ENCODE measurements at regions not wholly inside any gene's neighbourhood (a gene's known extent, or its start where the extent isn't known, plus 50 kb on each side); places are given as distances from the start of the nearest gene placed in this dataset.
A peak's percentile ranks its signal among the peaks of the same experiment; 100 is the strongest.

DNA sequence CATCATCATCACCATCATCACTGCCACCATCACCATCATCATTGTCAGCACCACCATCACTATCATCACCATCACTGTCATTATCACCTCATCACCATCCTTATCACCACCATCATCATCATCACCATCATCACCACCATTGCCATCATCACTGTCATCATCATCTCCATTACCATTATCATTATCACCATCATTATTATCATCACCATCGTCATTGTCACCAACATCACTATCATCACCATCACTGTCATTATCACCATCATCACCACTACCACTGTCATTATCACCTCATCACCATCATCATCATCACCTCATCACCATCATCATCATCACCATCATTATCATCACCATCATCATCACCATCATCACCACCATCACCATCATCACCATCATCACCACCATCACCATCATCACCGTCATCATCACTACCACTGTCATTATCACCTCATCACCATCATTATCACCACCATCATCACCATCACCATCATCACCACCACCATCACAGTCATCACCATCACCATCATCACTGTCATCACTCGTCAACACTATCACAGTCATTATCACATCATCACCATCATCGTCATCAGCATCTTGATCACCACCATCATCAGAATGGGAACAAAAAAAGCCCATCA, 191.1 kb downstream of the TTLL2 start:
- DNase-seq: no peak

DNA sequence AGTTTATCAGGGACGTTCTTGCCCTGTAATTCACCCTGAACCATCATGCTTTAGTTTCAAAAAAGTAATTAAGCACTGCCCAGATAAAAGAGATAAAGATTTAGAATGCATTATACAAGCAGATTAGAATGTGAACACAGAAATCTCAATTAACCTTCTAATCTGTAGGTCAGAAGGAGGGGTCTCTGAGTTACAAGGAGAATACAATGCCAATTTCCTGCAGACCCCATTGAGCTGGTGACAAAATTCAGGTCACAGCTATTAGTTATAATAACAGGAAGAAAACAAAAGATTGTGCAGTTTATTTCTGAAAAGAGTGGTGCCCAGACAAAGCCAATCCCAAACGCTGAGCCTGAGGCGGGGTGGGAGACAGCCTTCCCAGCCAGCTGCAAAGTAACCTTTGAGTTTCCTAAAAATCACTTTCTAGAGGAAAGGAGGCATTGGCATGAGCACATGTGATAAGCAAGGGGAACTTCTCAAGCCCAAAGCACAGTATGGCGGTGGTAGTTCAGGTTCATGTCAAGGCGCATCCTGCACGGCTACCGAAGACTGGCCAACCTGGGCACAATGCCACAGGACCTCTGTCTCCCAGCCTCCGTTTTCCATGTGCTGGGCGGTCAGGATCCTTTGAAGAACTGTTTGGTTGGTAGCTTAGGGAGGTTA, 192.5 kb downstream of the TTLL2 start:
- no peak for DNase-seq

DNA sequence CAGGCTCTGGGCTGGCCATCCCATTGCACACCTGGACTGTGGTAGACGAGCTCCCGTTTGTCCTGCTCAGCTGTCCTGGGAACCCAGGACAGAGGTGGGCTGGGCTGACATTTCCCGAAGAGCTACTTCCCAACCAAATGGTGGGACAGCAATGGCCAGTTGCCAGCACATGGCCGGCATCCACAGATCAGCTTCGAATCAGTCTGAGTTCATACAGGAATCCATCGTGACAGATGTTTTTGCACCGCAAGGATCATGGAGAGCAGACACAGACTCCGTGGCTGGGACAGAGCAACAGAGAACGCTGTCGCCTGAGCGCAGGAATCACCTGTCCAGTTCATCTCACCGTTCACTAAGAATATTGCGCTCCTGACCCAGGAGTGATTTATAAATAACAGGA, 198.5 kb downstream of the TTLL2 start:
- DNase-seq: no peak

DNA sequence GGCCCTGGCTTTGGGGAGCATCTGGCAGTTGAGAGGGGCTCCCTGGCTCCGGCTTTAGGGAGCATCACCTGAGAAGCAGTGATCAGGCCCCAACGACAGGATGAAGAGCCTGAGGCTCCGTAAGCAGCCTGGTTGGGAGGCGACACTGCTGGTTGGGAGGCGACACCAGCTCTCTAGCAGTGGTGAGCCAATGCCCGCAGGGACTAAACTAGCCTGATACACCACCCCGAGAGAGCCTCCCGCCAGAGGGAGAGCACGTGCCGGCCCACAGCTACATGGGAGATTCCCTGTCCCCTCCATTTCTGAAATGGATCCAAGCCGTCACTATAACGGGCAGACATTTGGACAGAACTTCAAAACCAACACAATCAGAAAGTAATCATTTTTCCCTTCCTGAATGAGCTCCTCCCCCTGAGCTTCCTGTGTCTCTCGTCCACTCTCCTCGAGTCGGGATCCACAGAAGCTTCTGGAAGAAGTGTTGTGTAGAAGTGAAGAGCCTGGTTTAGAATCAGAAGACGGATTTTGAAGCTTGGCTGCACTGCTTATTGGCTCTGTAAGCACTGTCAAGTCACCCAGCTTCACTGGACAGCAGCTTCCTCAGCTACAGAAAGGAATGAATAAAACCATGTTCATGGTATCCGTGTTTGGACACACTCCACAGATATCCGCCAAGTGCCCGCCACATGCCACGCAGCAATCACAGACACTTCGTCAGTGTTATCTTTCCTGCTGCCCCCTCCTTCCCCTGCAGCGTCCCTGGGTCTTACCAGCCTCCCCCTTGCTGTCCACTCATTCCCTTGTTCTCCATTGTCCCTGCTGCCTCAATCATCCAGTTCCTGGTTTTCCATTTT, 199.6 kb downstream of the TTLL2 start:
- no peak for DNase-seq

DNA sequence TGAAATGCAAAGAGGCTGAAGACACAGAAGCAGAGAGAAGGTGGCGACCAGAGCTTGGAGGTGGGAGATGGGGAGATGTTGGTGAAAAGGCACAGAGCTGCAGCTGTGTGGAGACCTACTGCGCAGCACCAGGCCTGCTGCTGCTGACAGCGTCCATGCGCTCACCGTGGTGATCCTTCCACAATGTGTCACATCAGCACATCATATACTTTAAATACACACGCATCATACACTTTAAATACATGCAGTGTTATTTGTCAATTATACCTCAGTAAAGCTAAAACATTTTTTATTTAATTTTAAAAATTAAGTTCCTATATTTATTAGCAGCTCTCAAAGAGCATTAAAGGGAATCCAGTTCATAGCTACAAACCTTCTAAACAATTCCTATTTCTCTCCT, 200.9 kb downstream of the TTLL2 start:
- no peak for DNase-seq

DNA sequence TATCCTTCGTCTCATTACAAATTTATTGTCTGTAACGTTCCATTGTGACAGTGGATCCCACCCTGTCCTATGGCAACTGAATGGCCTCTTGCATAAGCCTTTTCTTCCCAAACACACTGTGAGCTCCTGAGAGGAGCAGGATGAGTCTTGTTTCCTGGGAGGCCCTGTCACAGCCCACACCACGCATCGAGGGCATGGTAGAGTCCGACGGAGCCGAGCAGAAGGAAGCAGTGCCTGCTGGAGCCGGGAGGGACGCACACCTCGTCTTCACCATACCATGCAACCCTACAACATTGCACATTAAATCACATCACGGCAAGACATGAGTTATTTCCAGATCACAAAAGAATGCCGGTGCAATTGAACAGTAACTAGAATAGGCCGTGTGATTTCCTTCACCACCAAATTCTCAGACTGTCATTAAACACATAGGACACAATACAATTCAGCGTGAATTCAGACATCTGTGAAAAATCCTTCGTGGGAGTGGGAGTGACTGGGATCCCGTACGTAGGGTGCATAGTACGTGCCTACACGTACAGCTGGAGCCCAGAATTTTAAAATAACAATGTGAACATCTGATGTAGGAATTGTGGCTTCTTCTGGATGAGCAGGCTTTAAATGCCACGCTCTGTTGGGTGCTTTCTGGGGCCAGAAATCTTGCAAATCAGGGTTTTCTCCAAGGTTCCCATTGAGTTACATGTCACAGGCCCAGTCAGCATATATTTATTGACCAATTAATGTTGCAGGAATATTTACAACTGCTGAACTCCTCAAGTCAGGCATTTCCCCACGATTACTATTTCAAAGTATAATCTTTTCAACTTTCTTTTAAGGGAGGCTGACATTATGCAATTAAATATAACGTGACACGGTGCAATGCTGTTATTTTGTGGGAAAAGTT, 201.8 kb downstream of the TTLL2 start:
- DNase-seq: no peak

DNA sequence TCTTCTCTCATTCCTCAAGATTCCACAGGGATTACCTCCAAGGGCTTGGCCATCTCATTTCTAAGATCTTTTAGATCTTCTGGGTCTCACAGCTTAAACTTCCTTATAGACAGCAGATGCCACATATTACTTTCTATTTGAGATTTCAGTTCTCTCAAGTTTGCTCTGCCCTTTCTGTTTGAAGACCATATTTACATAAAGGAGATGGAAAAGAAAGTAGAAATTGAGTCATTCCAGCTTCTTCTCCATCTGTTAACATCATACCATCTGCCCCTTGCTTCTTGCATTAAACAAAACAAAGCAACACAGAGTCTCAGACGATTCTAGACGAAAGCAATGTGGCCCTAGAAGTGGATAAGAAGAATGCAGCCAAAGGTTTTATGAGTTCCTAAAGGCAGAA, 203.4 kb downstream of the TTLL2 start:
- DNase-seq: no peak

DNA sequence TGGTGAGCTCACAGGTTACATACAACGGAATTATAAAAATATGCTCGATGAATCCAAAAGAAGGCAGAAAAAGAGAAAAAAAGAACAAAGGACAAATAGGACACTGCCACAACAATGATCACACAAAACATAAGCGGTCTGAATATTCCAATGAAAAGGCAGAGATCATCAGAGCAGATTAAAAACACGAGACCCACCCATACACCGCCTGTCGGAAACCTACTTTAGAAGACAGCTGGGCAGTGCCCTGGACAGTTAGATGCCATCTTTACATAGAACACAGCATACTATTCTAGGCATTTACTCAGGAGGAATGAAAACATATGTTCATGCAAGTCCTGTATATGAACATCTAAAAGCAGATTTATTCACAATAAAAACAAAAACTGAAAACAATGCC, 204.1 kb downstream of the TTLL2 start:
- no peak for DNase-seq

DNA sequence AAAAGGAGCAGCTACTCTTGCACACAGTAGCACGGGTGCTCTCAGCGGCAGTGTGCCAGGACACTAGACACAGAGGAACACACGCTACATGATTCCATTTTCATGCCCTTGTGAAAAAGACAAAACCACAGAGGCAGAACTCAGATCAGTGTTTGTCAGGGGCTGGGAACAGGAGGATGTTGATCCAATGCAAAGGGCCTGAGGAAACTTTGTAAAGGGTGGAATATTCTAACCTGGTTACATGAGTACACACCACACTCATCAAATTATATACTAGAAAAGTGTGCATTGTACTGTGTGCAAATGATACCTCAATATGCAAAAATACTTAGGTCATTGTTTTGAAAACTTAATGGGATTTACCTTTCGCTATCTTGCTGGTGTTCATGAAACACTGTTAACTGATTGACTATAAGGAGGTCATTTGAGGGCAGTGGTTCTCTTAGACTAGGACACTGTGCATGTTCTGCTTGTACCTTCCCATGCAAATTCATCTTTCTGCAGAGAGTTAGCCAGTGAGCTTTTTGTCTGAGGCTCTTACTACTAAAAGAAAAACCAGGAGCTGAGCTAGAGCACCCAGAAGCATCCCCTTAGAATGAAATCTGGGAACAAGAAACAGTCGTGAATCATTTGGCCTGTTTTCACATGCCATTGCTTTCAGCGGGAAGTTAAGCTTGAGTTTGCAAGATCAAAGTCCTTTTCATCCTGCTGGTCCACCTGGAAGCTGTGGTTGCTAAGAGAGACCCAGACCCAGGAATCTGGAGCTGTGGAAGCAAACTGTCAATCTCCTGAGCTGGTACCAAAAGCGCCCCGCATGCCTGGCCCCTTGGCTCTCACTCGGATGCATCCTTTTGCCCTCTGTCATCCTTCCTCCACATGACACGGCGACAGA, 204.8 kb downstream of the TTLL2 start:
- no peak for DNase-seq

DNA sequence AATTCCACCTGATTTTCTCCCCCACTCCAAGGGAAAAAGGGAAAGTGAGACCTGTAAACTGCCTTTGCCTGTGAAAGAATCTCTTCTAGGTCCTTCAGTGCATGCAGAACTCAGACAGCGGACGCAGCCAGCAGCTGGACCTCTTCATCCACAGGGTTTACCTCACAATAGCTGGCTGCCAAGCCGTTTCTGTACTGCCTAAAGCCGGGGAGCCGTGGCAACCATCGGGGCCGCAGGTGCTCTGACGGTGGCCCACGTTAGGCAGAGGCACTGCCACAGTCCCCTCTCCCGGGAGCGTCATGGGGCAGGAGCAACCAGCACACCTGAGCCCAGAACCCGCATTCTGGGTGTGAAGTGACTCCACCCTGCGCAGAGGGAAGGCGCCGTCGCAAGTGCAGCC, 206.1 kb downstream of the TTLL2 start:
- no peak for DNase-seq

DNA sequence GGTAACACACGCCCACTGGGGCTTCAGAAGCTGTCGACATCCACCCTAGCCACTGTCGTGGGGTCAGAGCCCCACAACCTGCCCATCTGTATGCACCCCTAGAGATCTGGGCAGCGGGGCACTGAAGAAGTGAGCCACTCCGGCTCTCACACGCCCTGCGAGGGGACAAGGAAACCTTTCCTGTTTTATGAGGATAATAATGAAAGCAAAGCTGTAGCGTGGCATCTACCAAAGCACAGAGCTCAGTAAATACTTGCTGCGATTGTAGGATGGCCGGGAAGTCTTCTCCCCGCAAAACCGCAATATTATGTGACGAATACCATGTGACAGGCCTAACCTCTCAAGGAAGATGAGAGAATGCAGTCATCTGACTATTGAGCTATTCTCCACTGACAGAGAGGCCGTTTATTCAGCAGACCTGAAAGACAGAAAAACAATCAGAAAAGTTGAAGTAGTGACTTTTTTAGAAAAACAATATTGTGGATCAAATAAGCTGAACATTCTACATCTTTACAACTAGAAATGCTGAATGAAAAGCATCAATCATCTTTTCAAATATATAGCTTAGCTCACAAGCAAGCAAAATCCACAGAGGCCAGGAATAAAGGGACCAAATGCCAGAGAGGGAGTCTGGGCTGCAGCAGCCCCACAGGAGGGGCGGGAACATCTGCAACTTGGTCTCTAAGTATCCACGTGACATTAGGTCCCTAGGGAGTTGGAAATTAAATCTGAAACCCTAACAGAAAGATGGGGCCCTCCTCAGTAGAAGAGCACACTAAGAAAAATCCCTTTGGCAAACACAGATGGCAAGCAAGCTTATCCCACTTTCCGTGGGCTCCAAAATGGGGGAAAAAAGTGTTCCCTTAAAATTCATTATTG, 207.8 kb downstream of the TTLL2 start:
- no peak for DNase-seq

DNA sequence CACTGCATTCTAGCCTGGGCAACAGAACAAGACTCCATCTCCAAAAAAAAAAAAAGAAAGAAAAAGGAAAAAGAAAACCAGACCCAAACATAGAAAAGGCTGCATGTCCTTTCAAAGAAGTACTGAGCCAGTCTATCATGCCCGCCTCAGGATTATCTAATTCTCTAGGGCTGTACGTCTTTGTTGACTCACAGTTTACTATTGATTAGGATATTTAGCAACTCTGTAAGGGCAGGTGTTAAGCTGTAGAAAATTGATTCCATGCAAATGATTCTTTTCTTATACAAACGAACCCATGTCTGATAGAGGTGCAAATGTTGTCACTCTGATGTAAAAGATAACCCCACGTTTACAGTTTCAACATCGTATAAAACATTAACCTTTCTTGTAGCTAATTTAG, 209.0 kb downstream of the TTLL2 start:
- no peak for DNase-seq

DNA sequence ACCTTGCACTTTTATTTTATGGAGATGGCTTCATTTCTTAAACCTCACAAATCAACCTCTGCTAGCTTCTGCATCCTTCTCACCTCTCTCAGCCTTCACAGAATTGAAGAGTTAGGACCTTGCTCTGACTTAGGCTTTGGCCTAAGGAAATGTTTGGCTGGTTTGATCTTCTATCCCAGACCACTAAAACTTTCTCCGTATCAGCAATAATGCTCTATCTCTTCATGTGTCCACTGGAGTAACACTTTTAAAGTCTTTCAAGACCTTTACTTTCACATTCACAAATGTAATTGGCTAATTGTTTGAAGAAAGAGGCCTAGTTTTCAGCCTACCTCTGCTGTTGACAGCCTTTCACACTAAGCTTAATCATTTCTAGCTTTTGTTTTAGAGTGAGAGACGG, 212.9 kb downstream of the TTLL2 start:
- DNase-seq: no peak

DNA sequence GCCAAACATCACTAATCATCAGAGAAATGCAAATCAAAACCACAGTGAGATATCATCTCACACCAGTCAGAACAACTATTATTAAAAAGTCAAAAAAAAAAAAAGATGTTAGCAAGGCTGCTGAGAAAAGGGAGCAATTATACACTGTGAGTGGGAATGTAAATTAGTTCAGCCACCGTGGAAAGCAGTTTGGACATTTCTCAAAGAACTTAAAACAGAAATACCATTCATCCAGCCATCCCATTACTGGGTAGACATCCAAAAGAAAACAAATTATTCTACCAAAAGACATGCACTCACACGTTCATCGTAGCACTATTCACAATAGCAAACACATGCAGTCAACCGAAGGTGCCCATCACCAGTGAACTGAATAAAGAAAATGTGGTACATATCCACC, 213.9 kb downstream of the TTLL2 start:
- no peak for DNase-seq

DNA sequence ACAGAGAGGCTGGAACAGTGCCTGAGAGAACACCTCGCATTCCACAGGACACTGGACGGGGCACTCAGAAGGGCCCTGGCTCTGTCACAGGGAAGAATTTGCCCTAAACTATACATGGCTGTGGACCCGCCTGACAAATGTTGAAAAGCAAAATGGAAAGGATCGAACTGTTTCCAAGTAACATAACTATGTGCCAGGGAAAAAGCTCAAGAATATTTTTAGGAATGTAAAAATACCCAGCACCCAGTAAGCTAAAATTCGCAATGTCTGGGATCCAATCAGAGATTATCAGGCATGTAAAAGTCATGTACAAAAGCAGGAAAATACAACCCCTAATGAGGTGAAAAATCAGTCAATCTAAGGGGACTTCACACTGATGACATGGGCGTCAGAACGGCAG, 215.9 kb downstream of the TTLL2 start:
- no peak for DNase-seq

DNA sequence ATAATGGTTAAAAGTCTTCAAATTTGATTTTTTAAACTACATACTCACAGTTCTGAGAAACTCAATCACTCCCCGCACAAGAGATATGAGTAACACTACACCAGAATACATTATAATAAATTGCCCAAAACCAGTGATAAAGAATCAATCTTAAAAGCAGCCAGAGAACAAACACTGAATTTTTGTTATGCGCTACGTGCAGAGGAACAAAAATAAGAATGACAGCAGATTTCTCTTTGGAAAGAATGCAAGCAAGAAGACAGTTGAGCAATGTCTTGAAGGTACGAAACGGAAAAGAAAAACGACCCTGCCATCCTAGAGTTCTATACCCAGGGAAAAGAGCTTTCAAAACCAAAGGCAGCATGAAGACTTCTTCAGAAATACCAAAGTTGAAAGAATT, 216.7 kb downstream of the TTLL2 start:
- no peak for DNase-seq

DNA sequence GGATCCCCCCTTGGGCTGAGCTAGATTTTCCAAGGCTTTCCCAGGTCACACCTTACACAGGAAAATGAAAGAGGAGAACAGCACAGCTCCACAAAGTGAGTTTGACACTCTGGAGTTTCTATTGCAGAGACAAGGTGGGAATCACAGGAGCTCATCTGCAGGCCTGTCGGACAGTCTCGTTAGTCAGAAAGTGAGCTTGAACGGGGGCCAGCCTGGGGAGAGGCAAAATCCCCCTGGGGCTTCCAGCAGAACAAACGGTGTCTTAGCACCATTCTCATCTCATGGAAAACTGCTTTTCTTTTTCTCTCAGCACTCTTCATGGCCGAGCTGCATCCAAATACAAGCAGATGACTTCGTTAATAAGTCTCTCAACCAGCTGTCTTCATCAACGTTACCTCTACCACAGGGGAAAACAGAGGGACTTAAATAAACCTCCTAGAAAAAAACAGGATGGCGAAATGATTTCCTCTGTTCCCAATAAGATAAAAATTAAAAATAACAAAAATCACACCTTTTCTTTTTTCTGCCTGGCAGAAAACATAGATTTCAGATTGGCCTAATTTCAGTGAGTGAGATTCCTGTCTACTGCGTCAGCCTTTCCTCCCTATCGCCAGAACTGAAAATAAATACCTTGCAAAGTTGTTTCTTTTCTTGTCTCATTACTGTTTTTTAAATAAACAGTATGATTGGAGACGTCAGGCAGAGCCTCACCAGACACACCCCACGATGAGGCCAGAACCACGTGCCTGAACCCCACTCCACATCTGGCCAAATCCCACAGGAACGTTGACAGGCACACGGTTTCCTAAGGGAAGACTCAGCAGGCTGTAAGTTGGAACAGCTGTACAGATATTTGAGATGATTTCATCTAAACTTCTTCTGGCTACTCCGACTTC, 219.0 kb downstream of the TTLL2 start:
- peak in 2 of 3 donors; percentile 55 to 88 for DNase-seq

DNA sequence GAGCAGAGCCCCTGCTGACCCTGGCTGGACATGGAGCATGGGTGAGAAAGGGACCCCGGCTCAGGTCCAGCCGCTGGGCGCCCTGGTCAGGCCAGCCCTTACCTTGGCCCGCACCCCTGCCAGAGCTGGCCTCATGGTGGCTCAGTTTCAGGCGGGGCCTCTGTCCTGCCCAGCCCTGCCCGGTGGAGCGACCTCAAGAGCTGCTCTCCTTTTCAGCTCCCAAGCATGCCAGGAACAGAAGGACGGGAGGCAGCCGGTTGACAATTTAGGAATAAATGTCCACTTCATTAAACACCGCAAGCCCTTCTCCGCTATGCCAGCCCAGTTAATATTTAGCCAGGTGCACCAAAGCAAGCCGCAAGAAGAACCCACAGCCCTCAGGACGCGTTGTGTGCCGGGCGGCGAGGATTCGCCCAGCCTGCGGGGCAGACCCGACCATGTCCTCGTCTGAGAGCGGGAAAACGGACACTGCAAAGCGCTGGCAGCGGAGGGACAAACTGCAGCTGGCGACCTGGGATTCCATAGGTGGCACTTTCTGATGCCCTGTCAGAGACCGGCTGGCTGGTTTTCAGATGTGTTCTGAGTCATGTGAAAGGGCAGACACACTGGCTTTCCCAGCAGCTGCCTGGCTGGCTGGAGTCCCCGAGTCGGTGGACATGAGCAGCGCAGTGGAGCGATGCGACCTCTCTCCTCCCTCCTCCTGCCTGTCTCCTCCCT, 221.9 kb downstream of the TTLL2 start:
- no peak for DNase-seq

Data from muscle of back (tissue), 3 donors.